ENCODE measurements at regions not wholly inside any gene's neighbourhood (a gene's known extent, or its start where the extent isn't known, plus 50 kb on each side); places are given as distances from the start of the nearest gene placed in this dataset.

- Histone ChIP-seq H3K36me3 (ENCODE audit: insufficient read depth, low read length, poor library complexity, severe bottlenecking) (no peaks in the 10 kb centered on the region), H3K27ac (ENCODE audit: low read depth, low read length, poor library complexity, severe bottlenecking) (no peak overlapping the region), H3K9me3 (ENCODE audit: low read depth, low read length, poor library complexity, severe bottlenecking) (no peaks in the 10 kb centered on the region), H3K27me3 (replicated peaks; ENCODE audit: insufficient read depth, low read depth, low read length, poor library complexity) (no peaks in the 10 kb centered on the region), H3K4me3 (ENCODE audit: low read depth, low read length, poor library complexity, severe bottlenecking) (no peak overlapping the region), H3K4me1 (ENCODE audit: insufficient read depth, low read length, poor library complexity, severe bottlenecking) (no peaks in the 10 kb centered on the region)
- no peak for DNase-seq (ENCODE audit: low spot score)
- CTCF ChIA-PET, result no interaction called here
- intact Hi-C loops (cut with micrococcal nuclease; ENCODE audit: unreplicated experiment), result no loop called here
- BruUV-seq (replicated peaks), result no TSS peak
- POLR2A ChIA-PET (ENCODE audit: low non-redundant PET), result no interaction called here
- no peak for TF ChIP-seq CTCF (conservative IDR thresholded peaks at IDR 0.05; ENCODE audit: low read depth, low read length)
- TF ChIP-seq EZH2 (IDR thresholded peaks at IDR 0.05; ENCODE audit: borderline replicate concordance, low read depth, low read length, poor library complexity, severe bottlenecking), result no peak
Measured at GRCh38 chr22:19605508-19606331, 81.5 kb upstream of the CLDN5 start.

GRCh38 chr22:19606332-19607191 is 82.4 kb upstream of the CLDN5 start:
- no peak overlapping the region for H3K4me3 ChIP-seq (ENCODE audit: low read depth, low read length, poor library complexity, severe bottlenecking)
- TF ChIP-seq EZH2 (IDR thresholded peaks at IDR 0.05; ENCODE audit: borderline replicate concordance, low read depth, low read length, poor library complexity, severe bottlenecking) (no peak), CTCF (conservative IDR thresholded peaks at IDR 0.05; ENCODE audit: low read depth, low read length) (no peak)
- H3K36me3 ChIP-seq (ENCODE audit: insufficient read depth, low read length, poor library complexity, severe bottlenecking), result no peaks in the 10 kb centered on the region
- ChIA-PET CTCF (no interaction called here), POLR2A (ENCODE audit: low non-redundant PET) (no interaction called here)
- intact Hi-C loops (cut with micrococcal nuclease; ENCODE audit: unreplicated experiment), result no loop called here
- no peak overlapping the region for H3K27ac ChIP-seq (ENCODE audit: low read depth, low read length, poor library complexity, severe bottlenecking)
- BruUV-seq (replicated peaks), result no TSS peak
- no peaks in the 10 kb centered on the region for H3K27me3 ChIP-seq (replicated peaks; ENCODE audit: insufficient read depth, low read depth, low read length, poor library complexity)
- DNase-seq (ENCODE audit: low spot score), result no peak
- no peaks in the 10 kb centered on the region for H3K9me3 ChIP-seq (ENCODE audit: low read depth, low read length, poor library complexity, severe bottlenecking)
- no peaks in the 10 kb centered on the region for H3K4me1 ChIP-seq (ENCODE audit: insufficient read depth, low read length, poor library complexity, severe bottlenecking)

- no peak overlapping the region for H3K4me3 ChIP-seq (ENCODE audit: low read depth, low read length, poor library complexity, severe bottlenecking)
- no peak for DNase-seq (ENCODE audit: low spot score)
- POLR2A ChIA-PET (ENCODE audit: low non-redundant PET), result no interaction called here
- no peaks in the 10 kb centered on the region for H3K27me3 ChIP-seq (replicated peaks; ENCODE audit: insufficient read depth, low read depth, low read length, poor library complexity)
- H3K9me3 ChIP-seq (ENCODE audit: low read depth, low read length, poor library complexity, severe bottlenecking), result no peaks in the 10 kb centered on the region
- H3K36me3 ChIP-seq (ENCODE audit: insufficient read depth, low read length, poor library complexity, severe bottlenecking), result no peaks in the 10 kb centered on the region
- no peak overlapping the region for H3K27ac ChIP-seq (ENCODE audit: low read depth, low read length, poor library complexity, severe bottlenecking)
- TF ChIP-seq EZH2 (IDR thresholded peaks at IDR 0.05; ENCODE audit: borderline replicate concordance, low read depth, low read length, poor library complexity, severe bottlenecking) (no peak), CTCF (conservative IDR thresholded peaks at IDR 0.05; ENCODE audit: low read depth, low read length) (no peak)
- intact Hi-C loops (cut with micrococcal nuclease; ENCODE audit: unreplicated experiment), result no loop called here
- CTCF ChIA-PET, result no interaction called here
- no TSS peak for BruUV-seq (replicated peaks)
- no peaks in the 10 kb centered on the region for H3K4me1 ChIP-seq (ENCODE audit: insufficient read depth, low read length, poor library complexity, severe bottlenecking)
Measured at GRCh38 chr22:19607192-19608002, 83.2 kb upstream of the CLDN5 start.
